ENCODE measurements at regions not wholly inside any gene's neighbourhood (a gene's known extent, or its start where the extent isn't known, plus 50 kb on each side); places are given as distances from the start of the nearest gene placed in this dataset.

DNA sequence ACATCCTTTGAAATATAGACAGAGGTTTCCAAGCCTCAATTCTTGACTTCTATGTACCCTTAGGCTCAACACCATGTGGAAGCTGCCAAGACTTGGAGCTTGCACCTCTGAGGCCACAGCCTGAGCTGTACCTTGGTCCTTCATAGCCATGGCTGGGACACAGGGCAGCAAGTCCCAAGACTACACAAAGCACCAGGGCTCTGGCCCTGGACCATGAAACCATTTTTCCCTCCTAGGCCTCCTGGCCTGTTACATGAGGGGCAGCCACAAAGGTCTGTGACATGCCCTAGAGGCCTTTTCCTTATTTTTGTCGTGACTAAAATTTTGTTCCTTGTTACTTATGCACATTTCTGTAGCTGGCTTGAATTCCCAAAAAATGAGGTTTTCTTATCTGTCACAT is 953.1 kb upstream of the ADGRL4 start:
- H3F3A ChIP-seq (ENCODE audit: insufficient read depth, low read length), result no peaks in the 10 kb centered on the region
- DNase-seq, result no peak
- H3K79me2 ChIP-seq (ENCODE audit: low read length), result no peaks in the 10 kb centered on the region
- no peak overlapping the region for H2AFZ ChIP-seq (ENCODE audit: low read length)
- no peaks in the 10 kb centered on the region for H3K9me2 ChIP-seq (replicated peaks; ENCODE audit: insufficient read depth, low read length)
- H3K9ac ChIP-seq (ENCODE audit: low read length), result no peak overlapping the region
- H3K4me1 ChIP-seq (ENCODE audit: low read length), result no peaks in the 10 kb centered on the region
- H4K20me1 ChIP-seq (ENCODE audit: insufficient read depth, low read length), result no peaks in the 10 kb centered on the region
- H3K4me3 ChIP-seq (ENCODE audit: low read length), result no peak overlapping the region
- no peak overlapping the region for H3K4me2 ChIP-seq (ENCODE audit: low read depth, low read length)
- H3K36me3 ChIP-seq (replicated peaks; ENCODE audit: insufficient read depth, low read length), result no peaks in the 10 kb centered on the region
- no peaks in the 10 kb centered on the region for H3K9me3 ChIP-seq (replicated peaks; ENCODE audit: insufficient read depth, low read length)
- TF ChIP-seq, protein P1, sequence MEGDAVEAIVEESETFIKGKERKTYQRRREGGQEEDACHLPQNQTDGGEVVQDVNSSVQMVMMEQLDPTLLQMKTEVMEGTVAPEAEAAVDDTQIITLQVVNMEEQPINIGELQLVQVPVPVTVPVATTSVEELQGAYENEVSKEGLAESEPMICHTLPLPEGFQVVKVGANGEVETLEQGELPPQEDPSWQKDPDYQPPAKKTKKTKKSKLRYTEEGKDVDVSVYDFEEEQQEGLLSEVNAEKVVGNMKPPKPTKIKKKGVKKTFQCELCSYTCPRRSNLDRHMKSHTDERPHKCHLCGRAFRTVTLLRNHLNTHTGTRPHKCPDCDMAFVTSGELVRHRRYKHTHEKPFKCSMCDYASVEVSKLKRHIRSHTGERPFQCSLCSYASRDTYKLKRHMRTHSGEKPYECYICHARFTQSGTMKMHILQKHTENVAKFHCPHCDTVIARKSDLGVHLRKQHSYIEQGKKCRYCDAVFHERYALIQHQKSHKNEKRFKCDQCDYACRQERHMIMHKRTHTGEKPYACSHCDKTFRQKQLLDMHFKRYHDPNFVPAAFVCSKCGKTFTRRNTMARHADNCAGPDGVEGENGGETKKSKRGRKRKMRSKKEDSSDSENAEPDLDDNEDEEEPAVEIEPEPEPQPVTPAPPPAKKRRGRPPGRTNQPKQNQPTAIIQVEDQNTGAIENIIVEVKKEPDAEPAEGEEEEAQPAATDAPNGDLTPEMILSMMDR (IDR thresholded peaks at IDR 0.05; ENCODE audit: low read length), result no peak
- TF ChIP-seq EZH2 (optimal IDR thresholded peaks at IDR 0.05; ENCODE audit: low read depth, low read length) (no peak), EZH2phosphoT487 (IDR thresholded peaks at IDR 0.05; ENCODE audit: low read length) (no peak)
- H3K27ac ChIP-seq (ENCODE audit: low read length), result no peak overlapping the region
- H3K27me3 ChIP-seq (replicated peaks; ENCODE audit: insufficient read depth, low read length), result no peaks in the 10 kb centered on the region

DNA sequence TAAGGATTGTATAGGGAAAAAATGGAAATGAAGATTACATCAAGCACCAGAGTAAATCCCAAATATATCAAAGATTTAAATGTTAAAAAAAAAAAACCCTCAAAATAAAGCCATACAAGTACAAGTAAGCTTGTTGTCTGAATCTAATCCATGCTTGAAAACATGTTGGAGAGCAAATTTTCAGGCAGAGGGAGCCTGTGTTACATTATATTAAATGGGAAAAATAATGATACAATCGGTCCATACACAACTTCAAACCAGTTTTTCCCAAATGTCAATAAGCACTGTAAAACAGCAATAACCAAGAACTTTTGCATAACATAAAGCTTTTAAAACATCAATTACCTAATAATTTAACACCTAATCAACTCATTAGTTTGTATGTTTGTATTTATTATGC is 949.4 kb upstream of the ADGRL4 start:
- Histone ChIP-seq H3K4me3 (ENCODE audit: low read length) (no peak overlapping the region), H3F3A (ENCODE audit: insufficient read depth, low read length) (no peaks in the 10 kb centered on the region), H3K9me3 (replicated peaks; ENCODE audit: insufficient read depth, low read length) (no peaks in the 10 kb centered on the region), H3K9me2 (replicated peaks; ENCODE audit: insufficient read depth, low read length) (no peaks in the 10 kb centered on the region), H3K27me3 (replicated peaks; ENCODE audit: insufficient read depth, low read length) (no peaks in the 10 kb centered on the region), H4K20me1 (ENCODE audit: insufficient read depth, low read length) (no peaks in the 10 kb centered on the region), H3K79me2 (ENCODE audit: low read length) (no peaks in the 10 kb centered on the region), H3K4me2 (ENCODE audit: low read depth, low read length) (no peak overlapping the region), H2AFZ (ENCODE audit: low read length) (no peak overlapping the region), H3K36me3 (replicated peaks; ENCODE audit: insufficient read depth, low read length) (no peaks in the 10 kb centered on the region), H3K4me1 (ENCODE audit: low read length) (no peaks in the 10 kb centered on the region), H3K27ac (ENCODE audit: low read length) (no peak overlapping the region), H3K9ac (ENCODE audit: low read length) (no peak overlapping the region)
- TF ChIP-seq, protein P1 (IDR thresholded peaks at IDR 0.05; ENCODE audit: low read length), result no peak
- TF ChIP-seq EZH2 (optimal IDR thresholded peaks at IDR 0.05; ENCODE audit: low read depth, low read length) (no peak), EZH2phosphoT487 (IDR thresholded peaks at IDR 0.05; ENCODE audit: low read length) (no peak)
- no peak for DNase-seq

DNA sequence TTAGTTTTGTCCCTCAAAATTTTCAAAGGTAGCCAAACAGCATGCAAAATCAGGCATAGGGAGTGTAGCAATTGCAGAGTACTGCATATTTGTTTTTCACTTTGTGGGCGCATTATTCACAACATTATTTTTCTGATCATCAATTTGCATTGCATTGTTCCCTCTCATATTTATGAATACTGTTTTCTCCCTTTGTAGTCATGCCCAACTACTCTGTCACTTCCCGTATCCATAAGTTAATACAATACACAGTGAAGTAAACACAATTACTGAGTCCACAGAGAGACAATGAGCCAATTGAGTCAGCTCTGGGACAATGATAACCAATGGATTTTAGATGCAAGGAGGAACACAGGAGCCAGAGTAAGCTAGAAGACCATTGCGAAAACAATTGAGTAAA is 944.0 kb upstream of the ADGRL4 start:
- Histone ChIP-seq H3K27me3 (replicated peaks; ENCODE audit: insufficient read depth, low read length) (no peaks in the 10 kb centered on the region), H3K4me1 (ENCODE audit: low read length) (no peaks in the 10 kb centered on the region), H3K4me3 (ENCODE audit: low read length) (no peak overlapping the region), H2AFZ (ENCODE audit: low read length) (no peak overlapping the region), H3F3A (ENCODE audit: insufficient read depth, low read length) (no peaks in the 10 kb centered on the region), H3K9me2 (replicated peaks; ENCODE audit: insufficient read depth, low read length) (no peaks in the 10 kb centered on the region), H3K4me2 (ENCODE audit: low read depth, low read length) (no peak overlapping the region), H3K79me2 (ENCODE audit: low read length) (no peaks in the 10 kb centered on the region), H4K20me1 (ENCODE audit: insufficient read depth, low read length) (no peaks in the 10 kb centered on the region), H3K9ac (ENCODE audit: low read length) (no peak overlapping the region), H3K36me3 (replicated peaks; ENCODE audit: insufficient read depth, low read length) (no peaks in the 10 kb centered on the region), H3K27ac (ENCODE audit: low read length) (no peak overlapping the region), H3K9me3 (replicated peaks; ENCODE audit: insufficient read depth, low read length) (no peaks in the 10 kb centered on the region)
- DNase-seq, result no peak
- TF ChIP-seq EZH2 (optimal IDR thresholded peaks at IDR 0.05; ENCODE audit: low read depth, low read length) (no peak), EZH2phosphoT487 (IDR thresholded peaks at IDR 0.05; ENCODE audit: low read length) (no peak)
- TF ChIP-seq, protein P1 (IDR thresholded peaks at IDR 0.05; ENCODE audit: low read length), result no peak

Measured in MM.1S (cell line).